ENCODE measurements at regions not wholly inside any gene's neighbourhood (a gene's known extent, or its start where the extent isn't known, plus 50 kb on each side); places are given as distances from the start of the nearest gene placed in this dataset.

- H3K9me3 ChIP-seq = no peaks in the 10 kb centered on the region
- DNase-seq = no peak
- intact Hi-C loops (cut with DNase I) = no loop called here
- TF ChIP-seq CTCF (IDR thresholded peaks at IDR 0.05) = no peak
- no peaks in the 10 kb centered on the region for H3K4me1 ChIP-seq
- 70 to 89% (median 79%) methylated on average over 1 of the region's 1 CpG for WGBS, 3 donors
- no peaks in the 10 kb centered on the region for H3K36me3 ChIP-seq (ENCODE audit: insufficient read depth in 1 of 2, low read depth in 1 of 2)
- no peak for ATAC-seq
- H3K27ac ChIP-seq = no peak overlapping the region
- no peak overlapping the region for H3K4me3 ChIP-seq
- no peaks in the 10 kb centered on the region for H3K27me3 ChIP-seq (ENCODE audit: insufficient read depth in 3 of 3, low read length in 2 of 3)
Measured at GRCh38 chr13:81326913-81327312, 986.0 kb upstream of the SPRY2 start.

GRCh38 chr13:81320516-81320915 is 979.6 kb upstream of the SPRY2 start:
- intact Hi-C loops (cut with DNase I) = no loop called here
- H3K4me3 ChIP-seq = no peak overlapping the region
- no peaks in the 10 kb centered on the region for H3K27me3 ChIP-seq (ENCODE audit: insufficient read depth in 3 of 3, low read length in 2 of 3)
- H3K9me3 ChIP-seq = no peaks in the 10 kb centered on the region
- ATAC-seq (no peak), DNase-seq (no peak)
- WGBS, 3 donors = 86 to 94% (median 94%) methylated on average over 2 of the region's 2 CpGs
- no peaks in the 10 kb centered on the region for H3K36me3 ChIP-seq (ENCODE audit: insufficient read depth in 1 of 2, low read depth in 1 of 2)
- no peaks in the 10 kb centered on the region for H3K4me1 ChIP-seq
- no peak overlapping the region for H3K27ac ChIP-seq
- TF ChIP-seq CTCF (IDR thresholded peaks at IDR 0.05) = no peak

GRCh38 chr13:81319351-81319750 is 978.4 kb upstream of the SPRY2 start:
- 47 to 51% (median 48%) methylated on average over 3 of the region's 3 CpGs for WGBS, 3 donors
- Histone ChIP-seq H3K4me1 (no peaks in the 10 kb centered on the region), H3K27ac (no peak overlapping the region), H3K9me3 (no peaks in the 10 kb centered on the region), H3K4me3 (no peak overlapping the region), H3K36me3 (ENCODE audit: insufficient read depth in 1 of 2, low read depth in 1 of 2) (no peaks in the 10 kb centered on the region), H3K27me3 (ENCODE audit: insufficient read depth in 3 of 3, low read length in 2 of 3) (no peaks in the 10 kb centered on the region)
- no peak for TF ChIP-seq CTCF (IDR thresholded peaks at IDR 0.05)
- no peak for DNase-seq
- intact Hi-C loops (cut with DNase I) = no loop called here
- ATAC-seq = no peak

GRCh38 chr13:81318231-81319019 is 977.5 kb upstream of the SPRY2 start:
- Histone ChIP-seq H3K27ac (no peak overlapping the region), H3K4me3 (no peak overlapping the region), H3K36me3 (ENCODE audit: insufficient read depth in 1 of 2, low read depth in 1 of 2) (no peaks in the 10 kb centered on the region), H3K27me3 (ENCODE audit: insufficient read depth in 3 of 3, low read length in 2 of 3) (no peaks in the 10 kb centered on the region), H3K9me3 (no peaks in the 10 kb centered on the region), H3K4me1 (no peaks in the 10 kb centered on the region)
- ATAC-seq (no peak), DNase-seq (no peak)
- 84 to 89% (median 86%) methylated on average over 4 of the region's 4 CpGs for WGBS, 3 donors
- TF ChIP-seq CTCF (IDR thresholded peaks at IDR 0.05) = no peak
- intact Hi-C loops (cut with DNase I) = no loop called here

- ATAC-seq (no peak), DNase-seq (no peak)
- WGBS, 3 donors = 81 to 89% (median 82%) methylated on average over 3 of the region's 3 CpGs
- TF ChIP-seq CTCF (IDR thresholded peaks at IDR 0.05) = no peak
- H3K27me3 ChIP-seq (ENCODE audit: insufficient read depth in 3 of 3, low read length in 2 of 3) = no peaks in the 10 kb centered on the region
- H3K27ac ChIP-seq = no peak overlapping the region
- H3K36me3 ChIP-seq (ENCODE audit: insufficient read depth in 1 of 2, low read depth in 1 of 2) = no peaks in the 10 kb centered on the region
- no peaks in the 10 kb centered on the region for H3K4me1 ChIP-seq
- no peaks in the 10 kb centered on the region for H3K9me3 ChIP-seq
- intact Hi-C loops (cut with DNase I) = no loop called here
- no peak overlapping the region for H3K4me3 ChIP-seq
Measured at GRCh38 chr13:81314461-81314860, 973.5 kb upstream of the SPRY2 start.
